Liver (tissue), 3 donors: ENCODE measurements at regions not wholly inside any gene's neighbourhood (a gene's known extent, or its start where the extent isn't known, plus 50 kb on each side); places are given as distances from the start of the nearest gene placed in this dataset.

Experiments
- CTCF ChIP-seq: fragments of 150-350 bp; IDR thresholded peaks from 2 replicates; pipeline ENCODE4 v1.5.1; 2017; ENCODE audit warnings: improper control_type of control experiment, low read depth, low read length; ENCODE audit not compliant: missing input control
- FOXA2 ChIP-seq: IDR thresholded peaks from 2 replicates; pipeline ENCODE4 v1.6.1; 2016; ENCODE audit warnings: antibody characterized with exemption
- GABPA ChIP-seq, 2 donors: IDR thresholded peaks in 1 of 2; conservative IDR thresholded peaks in 1 of 2; 2 replicates each; pipeline ENCODE4 v1.6.1; 2016; ENCODE audit warnings: antibody characterized with exemption in 2 of 2, mild to moderate bottlenecking in 1 of 2, moderate library complexity in 1 of 2
- MAX ChIP-seq: IDR thresholded peaks from 2 replicates; pipeline ENCODE4 v1.6.1; 2016; ENCODE audit warnings: antibody characterized with exemption
- RAD21 ChIP-seq, 2 donors: IDR thresholded peaks; 2 replicates each; pipeline ENCODE4 v1.6.1; 2016; ENCODE audit warnings: antibody characterized with exemption in 2 of 2, mild to moderate bottlenecking in 2 of 2
- REST ChIP-seq: IDR thresholded peaks from 2 replicates; pipeline ENCODE4 v1.6.1; 2016; ENCODE audit warnings: antibody characterized with exemption, mild to moderate bottlenecking
- donor health status: healthy.
- donor health status: healthy.

GRCh38 chr7:24401628-24402593 lies 117.9 kb downstream of the NPY start:
- TF ChIP-seq CTCF (peak; percentile 60), GABPA (IDR thresholded peaks at IDR 0.05 in 1 of 2, conservative IDR thresholded peaks at IDR 0.05 in 1 of 2) (no peak), FOXA2 (no peak), REST (no peak), RAD21 (IDR thresholded peaks at IDR 0.05) (peak; percentile 89 to 93), MAX (no peak)
